Fibroblast of upper back skin (primary cell): ENCODE measurements at regions not wholly inside any gene's neighbourhood (a gene's known extent, or its start where the extent isn't known, plus 50 kb on each side); places are given as distances from the start of the nearest gene placed in this dataset.
"Not testable (repeated sequence)": the region's sequence is repeated elsewhere in the genome, so short reads cannot be mapped to it uniquely, and the experiment has no call there.

Experiments used
- DNase-seq: peaks from one replicate; pipeline ENCODE4 v3.0.0-alpha.2; 2013

DNA sequence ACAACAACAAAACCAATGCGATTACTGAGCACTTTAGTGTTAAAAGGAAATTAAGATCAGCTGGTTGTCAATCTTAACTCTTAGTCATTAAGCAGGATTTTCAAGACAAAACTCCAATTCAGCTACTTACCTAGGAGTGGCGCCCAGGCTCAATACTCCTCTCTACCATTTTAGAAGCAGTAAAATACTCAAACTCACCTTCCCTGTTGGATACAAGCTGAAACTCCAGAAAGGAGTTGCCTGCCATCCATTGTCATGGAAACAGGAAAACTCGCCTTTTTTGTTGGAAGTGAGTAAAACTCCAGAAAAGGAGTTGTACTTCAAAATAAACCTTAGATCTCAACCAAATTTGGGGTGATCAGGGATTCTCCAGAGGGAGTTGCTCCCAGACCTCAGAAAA is 127.0 kb upstream of the F3 start:
- no peak for DNase-seq

DNA sequence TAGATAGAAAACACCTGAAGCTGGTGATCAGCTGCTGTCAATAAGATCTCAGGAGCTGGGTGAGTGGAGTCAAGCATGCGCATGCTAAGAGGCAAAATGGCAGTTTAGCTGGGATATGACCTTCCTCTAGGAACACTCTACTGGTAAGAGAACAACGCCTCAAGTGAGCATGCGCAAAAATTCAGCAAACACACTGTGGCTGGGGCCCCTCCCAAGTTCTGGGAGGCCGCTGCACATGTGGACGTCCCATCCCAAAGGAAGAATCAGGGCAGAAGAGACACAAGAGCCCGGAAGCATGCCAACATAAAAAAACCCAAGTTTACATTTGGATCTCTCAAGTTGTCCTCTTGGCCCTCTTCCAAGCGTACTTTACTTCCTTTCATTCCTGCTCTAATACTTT is 126.3 kb upstream of the F3 start:
- DNase-seq: no peak

DNA sequence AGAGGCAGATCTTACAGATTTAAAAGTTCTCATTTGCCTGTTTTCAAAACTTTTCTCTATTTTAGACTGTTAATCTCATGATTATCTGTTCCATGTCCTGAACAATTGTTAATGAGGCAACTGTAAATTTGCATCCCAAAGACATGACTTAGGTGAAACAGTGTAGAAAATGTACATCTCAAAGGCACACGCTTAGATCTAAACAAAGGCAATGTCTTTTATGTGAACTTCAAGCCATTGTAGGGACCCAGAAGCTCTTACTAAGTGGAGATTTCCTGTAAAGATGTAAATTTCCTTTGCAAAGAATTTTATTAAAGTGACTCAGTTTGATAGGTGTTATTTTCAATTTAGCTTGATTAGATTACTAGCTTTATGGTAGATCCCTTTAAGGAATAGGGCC is 125.2 kb upstream of the F3 start:
- no peak for DNase-seq

GRCh38 chr1:94661431-94661932 is 119.9 kb upstream of the F3 start:
- no peak for DNase-seq

DNA sequence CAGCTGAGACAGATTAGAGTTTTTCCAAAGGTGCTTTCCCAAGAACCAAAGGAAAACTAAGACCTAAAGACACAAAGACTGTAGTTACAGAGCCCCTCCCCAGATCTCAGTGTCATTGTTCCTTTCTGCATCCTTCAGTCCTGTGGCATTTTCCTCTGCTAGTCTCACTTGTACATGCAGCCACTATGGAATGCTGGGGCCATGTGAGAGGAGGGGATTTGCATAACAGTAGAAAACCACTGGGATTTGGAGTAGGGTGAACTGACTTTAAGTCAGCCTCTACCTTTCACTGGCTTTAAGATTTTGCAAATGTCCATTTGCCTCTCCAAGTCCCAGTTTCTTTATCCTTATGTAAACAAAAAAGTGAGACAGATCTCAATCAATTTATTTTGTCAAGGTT is 119.4 kb upstream of the F3 start:
- no peak for DNase-seq

DNA sequence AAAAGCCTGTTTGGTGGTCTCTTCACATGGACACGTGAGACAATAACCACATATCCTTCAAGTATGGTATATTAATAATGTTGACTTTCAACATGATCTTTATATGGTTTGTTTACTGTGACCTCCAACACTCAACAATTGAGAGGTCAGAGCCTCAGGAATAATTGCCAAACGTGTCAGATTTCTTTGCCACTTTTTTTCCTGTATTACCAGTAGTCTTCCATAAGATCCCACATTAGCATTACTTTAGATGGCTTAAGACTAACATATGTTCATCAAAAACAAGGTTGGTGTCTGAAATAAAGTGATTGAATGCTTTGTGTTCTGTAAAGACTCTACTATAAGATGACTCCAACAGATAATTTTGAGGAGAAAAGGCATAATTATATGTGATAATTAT is 118.7 kb upstream of the F3 start:
- no peak for DNase-seq

GRCh38 chr1:94659202-94659601 is 117.6 kb upstream of the F3 start:
- not testable (repeated sequence) for DNase-seq

GRCh38 chr1:94658221-94658620 is 116.7 kb upstream of the F3 start:
- DNase-seq: peak; percentile 77

DNA sequence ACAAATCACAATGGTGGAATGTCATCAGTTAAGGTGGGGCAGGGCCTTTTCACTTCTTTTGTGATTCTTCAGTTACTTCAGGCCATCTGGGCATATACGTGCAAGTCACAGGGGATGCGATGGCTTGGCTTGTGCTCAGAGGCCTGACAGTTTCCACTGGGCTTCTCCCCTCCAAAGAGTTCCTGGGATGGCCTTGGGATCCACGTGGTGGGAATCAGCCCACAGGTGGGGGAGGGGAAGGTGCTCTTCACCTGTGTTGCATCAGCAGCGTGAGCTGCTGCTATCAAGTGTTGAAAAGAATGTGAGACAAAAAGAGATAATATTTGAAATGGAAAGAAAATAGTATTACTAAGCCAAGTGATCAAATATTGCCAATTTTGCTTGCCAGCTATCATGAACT is 116.2 kb upstream of the F3 start:
- DNase-seq: not testable (repeated sequence)

GRCh38 chr1:94656967-94657366 is 115.4 kb upstream of the F3 start:
- no peak for DNase-seq

- no peak for DNase-seq
These were observed 113.4 kb upstream of the F3 start for GRCh38 chr1:94654919-94655318.

GRCh38 chr1:94654459-94654858 is 112.9 kb upstream of the F3 start:
- no peak for DNase-seq

DNA sequence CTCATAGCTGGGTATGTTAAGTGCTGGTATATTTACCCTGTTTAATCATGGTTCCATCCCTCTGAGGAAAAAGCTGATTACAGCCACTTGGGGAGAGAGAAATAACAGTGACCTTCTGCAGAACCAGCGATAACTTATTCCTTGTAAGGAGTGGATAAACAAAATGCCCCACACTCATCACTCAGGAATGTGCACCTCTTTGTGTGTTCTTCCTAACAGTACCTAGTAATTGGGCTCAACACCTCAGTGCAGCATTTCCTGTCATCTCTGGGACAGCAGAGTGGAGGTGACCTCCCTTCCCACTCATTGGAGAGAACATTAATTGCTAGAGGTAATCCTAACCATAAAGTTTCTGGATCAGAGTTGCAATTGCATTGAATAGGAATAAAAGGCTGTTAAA is 112.5 kb upstream of the F3 start:
- DNase-seq: peak; percentile 43

GRCh38 chr1:94653454-94653853 is 111.9 kb upstream of the F3 start:
- DNase-seq: no peak

DNA sequence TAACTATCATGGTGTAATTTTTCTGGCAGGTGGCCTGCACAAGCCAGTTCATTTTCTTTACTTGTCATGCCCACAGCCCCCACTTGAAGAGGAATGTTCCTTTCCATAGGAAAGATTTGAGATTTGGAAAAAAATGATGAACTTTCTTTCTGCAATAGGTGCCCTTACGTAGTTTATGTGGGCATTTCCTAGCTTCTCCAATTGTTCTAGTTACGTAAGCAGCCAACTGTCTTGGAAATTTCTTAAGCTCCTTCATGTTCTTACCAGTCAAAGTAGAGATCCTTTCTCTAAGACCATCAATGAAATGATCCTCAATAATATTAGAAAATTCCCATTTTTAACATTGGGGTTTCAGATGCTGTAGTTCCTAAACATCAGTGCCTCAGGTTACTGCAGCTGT is 109.5 kb upstream of the F3 start:
- no peak for DNase-seq

DNA sequence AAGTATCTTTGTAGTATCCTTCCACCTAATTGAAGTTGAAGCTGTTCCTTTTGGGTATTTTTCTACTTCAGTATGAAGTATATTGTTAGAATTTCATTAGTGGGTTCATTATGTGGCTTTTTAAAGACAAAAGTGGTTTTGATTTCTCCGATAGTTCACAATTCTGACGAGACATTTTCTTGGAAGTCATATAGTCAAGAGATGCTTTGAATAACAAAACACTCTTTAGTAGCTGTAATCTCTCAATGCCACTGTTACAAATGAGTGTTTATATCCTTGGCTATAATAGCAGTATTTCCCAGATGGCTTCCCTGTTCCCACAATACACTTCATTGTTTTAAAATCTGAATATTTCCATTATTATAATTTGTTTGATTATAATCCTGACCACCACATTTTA is 108.7 kb upstream of the F3 start:
- no peak for DNase-seq

DNA sequence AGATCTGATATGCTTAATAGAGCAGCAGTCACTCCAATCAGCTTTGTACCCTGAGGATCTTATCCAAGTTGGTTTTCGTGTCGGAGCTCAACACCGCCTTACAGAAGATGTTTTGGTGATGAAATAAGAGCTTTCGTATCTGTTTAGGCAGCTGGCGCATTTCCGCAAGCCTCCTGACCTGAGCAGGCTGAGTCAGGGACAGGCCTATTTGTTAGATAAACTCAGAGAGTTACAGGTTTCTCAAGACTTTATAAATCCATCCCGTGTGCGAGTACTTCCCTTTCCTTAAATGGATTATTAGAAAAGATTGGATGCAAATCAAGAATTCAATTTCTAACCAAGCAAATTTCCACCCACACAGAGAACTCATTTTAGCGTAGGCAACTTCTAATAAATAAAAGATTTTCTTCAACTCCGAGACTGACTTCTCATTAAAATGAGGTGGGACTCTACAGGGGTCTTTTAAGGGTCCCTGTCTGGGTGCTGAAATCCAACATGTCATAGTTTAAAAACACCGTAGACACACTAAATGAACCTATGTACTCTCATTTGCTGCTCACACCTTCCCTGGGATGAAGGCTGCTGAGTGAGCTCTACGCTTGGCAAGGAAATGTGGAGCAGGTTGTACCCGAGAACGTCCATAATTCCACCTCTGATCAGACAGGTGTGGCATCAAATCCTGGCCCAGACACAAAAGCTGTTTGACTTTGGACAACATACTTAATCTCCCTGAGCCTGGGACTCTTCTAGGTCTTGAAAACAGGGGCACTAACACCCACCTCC is 106.9 kb upstream of the F3 start:
- DNase-seq: peak; percentile 93

- DNase-seq: peak; percentile 32
These were observed 105.4 kb upstream of the F3 start for GRCh38 chr1:94646786-94647555.

DNA sequence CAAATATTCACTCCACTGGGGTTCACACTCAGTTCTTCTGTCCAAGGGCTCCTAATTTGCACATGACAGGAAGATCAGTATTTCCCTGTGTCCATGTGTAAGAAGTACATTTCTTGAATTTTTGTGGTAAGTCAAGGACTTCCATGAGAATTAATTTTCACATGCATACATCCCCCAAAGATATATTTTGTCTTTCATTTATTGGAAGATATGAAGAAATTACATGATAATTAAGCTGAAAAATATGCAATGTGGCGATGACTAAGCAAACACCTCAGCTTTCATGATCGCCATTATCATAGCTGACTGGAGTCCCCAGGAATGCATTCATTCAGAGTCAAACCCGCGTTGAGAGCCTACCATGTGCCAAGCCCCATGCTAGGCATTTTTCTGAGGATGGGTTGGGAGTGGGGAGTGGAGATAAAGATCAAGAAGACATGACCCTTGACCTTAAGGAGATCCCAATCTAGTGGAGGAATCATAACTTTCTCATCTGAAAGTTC is 104.6 kb upstream of the F3 start:
- peak; percentile 91 for DNase-seq

DNA sequence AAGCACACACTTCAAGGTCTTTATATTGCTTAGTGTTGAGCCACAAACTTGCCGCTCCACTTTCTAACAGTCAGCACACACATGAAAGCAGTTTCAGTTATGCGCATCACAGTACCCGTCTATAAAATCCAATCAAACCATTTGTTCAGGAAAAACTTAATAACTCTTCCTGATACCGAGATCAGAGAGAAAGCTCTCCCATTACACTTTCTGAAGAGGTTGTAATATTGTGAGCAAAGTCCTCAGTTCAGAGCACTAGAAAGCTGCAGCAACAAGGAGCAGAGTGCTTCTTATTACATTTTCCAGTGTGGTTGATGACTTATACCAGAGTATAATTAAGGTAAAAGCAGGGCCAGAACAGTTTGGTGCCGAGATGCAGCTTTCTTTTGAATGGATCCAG is 102.8 kb upstream of the F3 start:
- no peak for DNase-seq

GRCh38 chr1:94643819-94644218 is 102.3 kb upstream of the F3 start:
- DNase-seq: no peak

DNA sequence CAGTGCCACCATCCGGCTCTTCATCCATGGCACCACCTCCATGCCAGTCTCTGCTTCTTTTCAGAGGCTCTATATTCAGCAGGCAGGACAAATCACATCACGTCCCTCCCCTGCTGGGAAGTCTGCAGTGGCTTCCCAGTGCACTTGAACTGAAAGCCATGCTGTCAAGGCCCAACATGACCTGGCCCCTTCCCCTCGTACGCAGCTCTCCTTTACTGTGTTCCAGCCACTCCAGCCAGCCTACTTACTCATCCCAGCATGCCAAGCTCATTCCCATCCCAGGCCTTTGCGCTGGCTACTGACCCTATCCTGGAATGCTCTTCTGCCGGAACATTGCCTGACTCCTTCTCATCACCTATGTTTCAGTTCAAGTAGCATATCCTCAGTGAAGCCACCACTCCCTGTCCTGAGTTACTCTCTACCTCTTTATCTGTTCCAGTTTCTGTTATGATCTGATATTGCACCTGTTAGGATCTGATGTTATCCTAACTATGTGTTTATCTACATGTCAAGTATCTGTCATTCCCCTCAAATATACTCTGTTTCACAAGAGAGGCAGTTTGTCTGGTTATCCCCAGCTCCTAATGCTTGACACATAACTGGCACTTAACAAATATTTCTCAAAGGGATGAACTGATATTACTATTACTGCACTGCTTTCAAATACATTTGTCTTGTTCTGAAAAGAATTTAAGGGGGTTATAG is 101.2 kb upstream of the F3 start:
- DNase-seq: no peak

- DNase-seq: no peak
These were observed 100.4 kb upstream of the F3 start for GRCh38 chr1:94641990-94642389.

GRCh38 chr1:94640125-94640524 is 98.6 kb upstream of the F3 start:
- no peak for DNase-seq
